Fibroblast of mammary gland (primary cell): ENCODE measurements at regions not wholly inside any gene's neighbourhood (a gene's known extent, or its start where the extent isn't known, plus 50 kb on each side); places are given as distances from the start of the nearest gene placed in this dataset.
"Not testable (repeated sequence)": the region's sequence is repeated elsewhere in the genome, so short reads cannot be mapped to it uniquely, and the experiment has no call there.

Experiments
- DNase-seq: peaks from one replicate; pipeline ENCODE4 v3.0.0-alpha.2; 2010; ENCODE audit warnings: low read depth
- H3K4me3 ChIP-seq: 2 replicates; pipeline ENCODE4 v1.5.1; 2011; ENCODE audit warnings: low read depth, mild to moderate bottlenecking, low read length, moderate library complexity; ENCODE audit not compliant: control insufficient read depth
- CTCF ChIP-seq: conservative IDR thresholded peaks from 2 replicates; pipeline ENCODE4 v1.5.1; 2011; ENCODE audit warnings: low read depth, low read length, inconsistent platforms; ENCODE audit not compliant: control insufficient read depth, insufficient read depth

- H3K4me3 ChIP-seq = no peak overlapping the region
- DNase-seq = no peak
Measured at GRCh38 chrX:35444671-35445355, 353.3 kb upstream of the MAGEB16 start.

GRCh38 chrX:35445912-35446311 is 352.2 kb upstream of the MAGEB16 start:
- no peak for DNase-seq
- H3K4me3 ChIP-seq = no peak overlapping the region
- TF ChIP-seq CTCF = no peak

More at GRCh38 chrX:35444671-35445355, 353.3 kb upstream of the MAGEB16 start:
- TF ChIP-seq CTCF = no peak

- DNase-seq = no peak
- TF ChIP-seq CTCF = no peak
- H3K4me3 ChIP-seq = no peak overlapping the region
Measured at GRCh38 chrX:35456891-35457290, 341.3 kb upstream of the MAGEB16 start.

GRCh38 chrX:35458142-35458541 is 340.0 kb upstream of the MAGEB16 start:
- no peak overlapping the region for H3K4me3 ChIP-seq
- TF ChIP-seq CTCF = no peak
- DNase-seq = no peak

- DNase-seq = no peak
- no peak for TF ChIP-seq CTCF
- H3K4me3 ChIP-seq = no peak overlapping the region
Measured at GRCh38 chrX:35461164-35461563, 337.0 kb upstream of the MAGEB16 start.

- H3K4me3 ChIP-seq, DNase-seq: not testable (repeated sequence)
Measured at GRCh38 chrX:35496671-35497070, 301.5 kb upstream of the MAGEB16 start.

- not testable (repeated sequence) for H3K4me3 ChIP-seq, DNase-seq
Measured at GRCh38 chrX:35497453-35497852, 300.7 kb upstream of the MAGEB16 start.

- TF ChIP-seq CTCF = no peak
Measured at GRCh38 chrX:35499071-35499862, 298.9 kb upstream of the MAGEB16 start.

More at GRCh38 chrX:35499071-35499862, 298.9 kb upstream of the MAGEB16 start:
- no peak overlapping the region for H3K4me3 ChIP-seq
- no peak for DNase-seq
